GM19025 (cell line): ENCODE measurements at regions not wholly inside any gene's neighbourhood (a gene's known extent, or its start where the extent isn't known, plus 50 kb on each side); places are given as distances from the start of the nearest gene placed in this dataset.

ENCODE experiments used
- ATAC-seq: cut with Tn5 transposase; IDR thresholded peaks from one replicate; pipeline ENCODE4 v1.9.1; 2021; ENCODE audit warnings: mild to moderate bottlenecking, low read depth, moderate library complexity; ENCODE audit not compliant: unreplicated experiment

- ATAC-seq: no peak
Observed at GRCh38 chr10:129096065-129096984, 370.7 kb upstream of the MGMT start.

- ATAC-seq: no peak
Observed at GRCh38 chr10:129097776-129098330, 369.2 kb upstream of the MGMT start.

GRCh38 chr10:129098517-129098916 lies 368.5 kb upstream of the MGMT start:
- ATAC-seq: no peak

- ATAC-seq: no peak
Observed at GRCh38 chr10:129099486-129099885, 367.6 kb upstream of the MGMT start.

GRCh38 chr10:129099992-129100391 lies 367.0 kb upstream of the MGMT start:
- no peak for ATAC-seq

GRCh38 chr10:129101232-129101980 lies 365.6 kb upstream of the MGMT start:
- ATAC-seq: no peak

- ATAC-seq: no peak
Observed at GRCh38 chr10:129102906-129103693, 363.9 kb upstream of the MGMT start.

- ATAC-seq: no peak
Observed at GRCh38 chr10:129104266-129105045, 362.6 kb upstream of the MGMT start.

- no peak for ATAC-seq
Observed at GRCh38 chr10:129105266-129105665, 361.8 kb upstream of the MGMT start.

GRCh38 chr10:129106314-129106713 lies 360.7 kb upstream of the MGMT start:
- ATAC-seq: no peak

GRCh38 chr10:129107525-129107924 lies 359.5 kb upstream of the MGMT start:
- ATAC-seq: no peak

- no peak for ATAC-seq
Observed at GRCh38 chr10:129108378-129108777, 358.7 kb upstream of the MGMT start.

- ATAC-seq: no peak
Observed at GRCh38 chr10:129108994-129109393, 358.0 kb upstream of the MGMT start.

GRCh38 chr10:129110780-129111179 lies 356.3 kb upstream of the MGMT start:
- no peak for ATAC-seq

GRCh38 chr10:129111922-129112321 lies 355.1 kb upstream of the MGMT start:
- no peak for ATAC-seq

- ATAC-seq: no peak
Observed at GRCh38 chr10:129114588-129114987, 352.5 kb upstream of the MGMT start.

- ATAC-seq: no peak
Observed at GRCh38 chr10:129116371-129116770, 350.7 kb upstream of the MGMT start.

- ATAC-seq: no peak
Observed at GRCh38 chr10:129120441-129120840, 346.6 kb upstream of the MGMT start.

- no peak for ATAC-seq
Observed at GRCh38 chr10:129122846-129123245, 344.2 kb upstream of the MGMT start.

GRCh38 chr10:129123428-129123827 lies 343.6 kb upstream of the MGMT start:
- ATAC-seq: no peak
